ENCODE measurements at regions not wholly inside any gene's neighbourhood (a gene's known extent, or its start where the extent isn't known, plus 50 kb on each side); places are given as distances from the start of the nearest gene placed in this dataset.

- 52% methylated on average over 6 of the region's 6 CpGs for WGBS (ENCODE audit: insufficient coverage, low coverage, low lambda C conversion rate, missing lambda C conversion rate)
- Histone ChIP-seq H3K4me1 (no peaks in the 10 kb centered on the region), H3K27ac (no peak overlapping the region), H3K4me3 (no peak overlapping the region), H3K9me3 (no peaks in the 10 kb centered on the region), H3K27me3 (no peaks in the 10 kb centered on the region), H3K36me3 (no peaks in the 10 kb centered on the region)
- DNase-seq (no peak), ATAC-seq (no peak)
- intact Hi-C loops (cut with DNase I): no loop called here
- TF ChIP-seq CTCF (IDR thresholded peaks at IDR 0.05) (no peak), POLR2A (IDR thresholded peaks at IDR 0.05) (no peak)
Observed at GRCh38 chr13:75072891-75073290, 409.1 kb downstream of the TBC1D4 start.

GRCh38 chr13:75072368-75072767, 409.6 kb downstream of the TBC1D4 start:
- Histone ChIP-seq H3K36me3 (no peaks in the 10 kb centered on the region), H3K4me1 (no peaks in the 10 kb centered on the region), H3K27me3 (no peaks in the 10 kb centered on the region), H3K27ac (no peak overlapping the region), H3K4me3 (no peak overlapping the region), H3K9me3 (no peaks in the 10 kb centered on the region)
- DNase-seq: no peak
- TF ChIP-seq CTCF (IDR thresholded peaks at IDR 0.05) (no peak), POLR2A (IDR thresholded peaks at IDR 0.05) (no peak)
- intact Hi-C loops (cut with DNase I): no loop called here
- no peak for ATAC-seq

DNA sequence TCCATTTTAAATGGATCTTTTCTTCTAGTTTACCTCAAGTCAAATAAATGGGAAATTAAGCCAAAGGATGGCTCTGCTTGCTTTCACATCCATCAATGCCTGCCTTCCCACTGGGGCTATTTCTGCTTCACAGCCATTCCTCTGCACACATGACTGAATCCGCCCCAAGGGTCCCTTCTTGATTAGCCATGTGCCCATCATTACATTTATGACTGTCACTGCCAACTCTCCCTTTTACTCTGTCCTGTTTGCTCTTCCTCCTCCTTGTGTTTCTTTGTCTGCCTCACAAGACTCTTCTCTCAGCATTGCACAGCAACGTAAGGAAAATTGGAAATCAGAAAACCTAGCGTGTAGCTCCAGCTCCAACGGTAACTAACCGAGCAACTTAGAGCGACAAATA, 410.2 kb downstream of the TBC1D4 start:
- intact Hi-C loops (cut with DNase I): no loop called here
- H3K4me1 ChIP-seq: no peaks in the 10 kb centered on the region
- WGBS (ENCODE audit: insufficient coverage, low coverage, low lambda C conversion rate, missing lambda C conversion rate): 71% methylated on average over 6 of the region's 6 CpGs

DNA sequence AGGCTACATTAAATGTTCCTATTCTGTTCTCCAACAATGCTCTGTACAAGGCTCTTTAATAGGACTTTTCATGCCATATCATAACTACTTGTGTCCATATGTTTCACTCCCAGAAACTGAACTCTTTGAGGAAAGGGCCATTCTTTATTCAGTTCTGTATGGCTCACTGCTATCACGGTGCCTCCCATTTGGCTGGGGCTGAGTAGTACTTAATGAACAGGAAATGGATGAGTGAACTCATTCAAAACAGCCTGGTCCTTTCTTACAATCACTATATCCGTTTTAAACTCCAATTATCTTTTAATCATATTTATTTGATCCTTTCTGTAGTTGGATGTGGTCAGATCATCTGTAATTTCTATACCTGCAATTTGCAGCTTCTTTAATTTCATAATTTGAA, 410.6 kb downstream of the TBC1D4 start:
- no peaks in the 10 kb centered on the region for H3K27me3 ChIP-seq
- DNase-seq (no peak), ATAC-seq (no peak)
- no peaks in the 10 kb centered on the region for H3K9me3 ChIP-seq
- H3K36me3 ChIP-seq: no peaks in the 10 kb centered on the region
- no peak overlapping the region for H3K4me3 ChIP-seq
- 19% methylated on average over 2 of the region's 2 CpGs for WGBS (ENCODE audit: insufficient coverage, low coverage, low lambda C conversion rate, missing lambda C conversion rate)
- no peak for TF ChIP-seq CTCF (IDR thresholded peaks at IDR 0.05)
- TF ChIP-seq POLR2A (IDR thresholded peaks at IDR 0.05): no peak
- H3K4me1 ChIP-seq: no peaks in the 10 kb centered on the region
- intact Hi-C loops (cut with DNase I): no loop called here
- H3K27ac ChIP-seq: no peak overlapping the region

More for the DNA sequence above, 410.2 kb downstream of the TBC1D4 start:
- TF ChIP-seq POLR2A (IDR thresholded peaks at IDR 0.05): no peak
- ATAC-seq: no peak
- H3K36me3 ChIP-seq: no peaks in the 10 kb centered on the region
- DNase-seq: no peak
- H3K9me3 ChIP-seq: no peaks in the 10 kb centered on the region
- H3K27me3 ChIP-seq: no peaks in the 10 kb centered on the region
- no peak overlapping the region for H3K27ac ChIP-seq
- H3K4me3 ChIP-seq: no peak overlapping the region

GRCh38 chr13:75061909-75062308, 420.1 kb downstream of the TBC1D4 start:
- intact Hi-C loops (cut with DNase I): no loop called here
- no peak for ATAC-seq

More at GRCh38 chr13:75061909-75062308, 420.1 kb downstream of the TBC1D4 start:
- no peaks in the 10 kb centered on the region for H3K9me3 ChIP-seq
- no peak for DNase-seq
- H3K4me1 ChIP-seq: no peaks in the 10 kb centered on the region
- no peaks in the 10 kb centered on the region for H3K36me3 ChIP-seq
- H3K27ac ChIP-seq: no peak overlapping the region
- TF ChIP-seq POLR2A (IDR thresholded peaks at IDR 0.05) (no peak), CTCF (IDR thresholded peaks at IDR 0.05) (no peak)
- H3K4me3 ChIP-seq: no peak overlapping the region
- H3K27me3 ChIP-seq: no peaks in the 10 kb centered on the region
